ENCODE measurements at regions not wholly inside any gene's neighbourhood (a gene's known extent, or its start where the extent isn't known, plus 50 kb on each side); places are given as distances from the start of the nearest gene placed in this dataset.

DNA sequence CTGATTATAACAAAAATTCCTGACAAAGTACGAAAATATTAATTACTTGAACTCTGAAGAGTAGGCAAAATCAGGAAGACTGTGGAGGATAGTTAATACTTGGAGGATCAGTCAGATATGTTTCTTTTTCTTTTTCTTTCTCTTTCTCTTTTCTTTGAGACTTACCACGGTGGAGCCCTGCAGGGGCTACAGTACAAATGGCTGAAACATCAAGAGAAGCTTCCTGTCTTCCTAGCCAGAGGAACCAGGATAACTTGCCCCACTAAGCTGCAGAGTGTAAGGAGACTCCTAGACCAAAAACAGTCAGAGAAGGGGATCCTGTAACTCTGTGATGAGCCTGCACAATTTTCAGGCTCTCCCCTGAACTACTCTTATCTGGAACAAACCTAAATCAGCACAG lies 324.6 kb upstream of the TYRP1 start:
- TF ChIP-seq, protein P1, sequence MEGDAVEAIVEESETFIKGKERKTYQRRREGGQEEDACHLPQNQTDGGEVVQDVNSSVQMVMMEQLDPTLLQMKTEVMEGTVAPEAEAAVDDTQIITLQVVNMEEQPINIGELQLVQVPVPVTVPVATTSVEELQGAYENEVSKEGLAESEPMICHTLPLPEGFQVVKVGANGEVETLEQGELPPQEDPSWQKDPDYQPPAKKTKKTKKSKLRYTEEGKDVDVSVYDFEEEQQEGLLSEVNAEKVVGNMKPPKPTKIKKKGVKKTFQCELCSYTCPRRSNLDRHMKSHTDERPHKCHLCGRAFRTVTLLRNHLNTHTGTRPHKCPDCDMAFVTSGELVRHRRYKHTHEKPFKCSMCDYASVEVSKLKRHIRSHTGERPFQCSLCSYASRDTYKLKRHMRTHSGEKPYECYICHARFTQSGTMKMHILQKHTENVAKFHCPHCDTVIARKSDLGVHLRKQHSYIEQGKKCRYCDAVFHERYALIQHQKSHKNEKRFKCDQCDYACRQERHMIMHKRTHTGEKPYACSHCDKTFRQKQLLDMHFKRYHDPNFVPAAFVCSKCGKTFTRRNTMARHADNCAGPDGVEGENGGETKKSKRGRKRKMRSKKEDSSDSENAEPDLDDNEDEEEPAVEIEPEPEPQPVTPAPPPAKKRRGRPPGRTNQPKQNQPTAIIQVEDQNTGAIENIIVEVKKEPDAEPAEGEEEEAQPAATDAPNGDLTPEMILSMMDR (IDR thresholded peaks at IDR 0.05): no peak
- DNase-seq (ENCODE audit: low spot score): no peak
- no peak overlapping the region for H3K4me3 ChIP-seq
- H3K27ac ChIP-seq: no peak overlapping the region

- TF ChIP-seq, protein P1 (IDR thresholded peaks at IDR 0.05): no peak
- no peak overlapping the region for H3K4me3 ChIP-seq
- H3K27ac ChIP-seq: no peak overlapping the region
- no peak for DNase-seq (ENCODE audit: low spot score)
Observed at GRCh38 chr9:12391839-12392509, 301.2 kb upstream of the TYRP1 start.

GRCh38 chr9:12394105-12394504 lies 299.1 kb upstream of the TYRP1 start:
- DNase-seq (ENCODE audit: low spot score): no peak
- Histone ChIP-seq H3K4me3 (no peak overlapping the region), H3K27ac (no peak overlapping the region)
- TF ChIP-seq, protein P1 (IDR thresholded peaks at IDR 0.05): no peak

GRCh38 chr9:12403721-12404120 lies 289.5 kb upstream of the TYRP1 start:
- Histone ChIP-seq H3K27ac (no peak overlapping the region), H3K4me3 (no peak overlapping the region)
- DNase-seq (ENCODE audit: low spot score): no peak
- TF ChIP-seq, protein P1 (IDR thresholded peaks at IDR 0.05): no peak

DNA sequence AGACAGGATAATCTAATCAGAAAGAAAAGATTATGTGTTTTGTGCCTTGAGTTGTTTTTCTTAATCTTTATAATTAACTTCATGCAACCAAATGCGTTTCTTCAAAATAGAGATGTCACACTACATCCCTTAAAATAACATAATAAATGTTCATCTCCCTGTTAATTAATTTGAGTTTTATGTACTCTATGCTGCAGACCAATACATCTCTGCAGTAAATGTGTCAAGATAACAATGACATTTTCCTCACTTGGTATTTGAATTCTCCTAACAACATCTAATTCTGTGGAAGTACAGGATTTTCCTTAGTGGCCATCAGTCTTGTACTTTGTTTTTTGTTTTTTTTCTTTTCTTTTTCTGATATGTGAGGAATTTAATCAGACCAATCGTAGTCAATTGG lies 279.2 kb upstream of the TYRP1 start:
- H3K4me3 ChIP-seq: no peak overlapping the region
- TF ChIP-seq, protein P1 (IDR thresholded peaks at IDR 0.05): no peak
- no peak for DNase-seq (ENCODE audit: low spot score)
- no peak overlapping the region for H3K27ac ChIP-seq

DNA sequence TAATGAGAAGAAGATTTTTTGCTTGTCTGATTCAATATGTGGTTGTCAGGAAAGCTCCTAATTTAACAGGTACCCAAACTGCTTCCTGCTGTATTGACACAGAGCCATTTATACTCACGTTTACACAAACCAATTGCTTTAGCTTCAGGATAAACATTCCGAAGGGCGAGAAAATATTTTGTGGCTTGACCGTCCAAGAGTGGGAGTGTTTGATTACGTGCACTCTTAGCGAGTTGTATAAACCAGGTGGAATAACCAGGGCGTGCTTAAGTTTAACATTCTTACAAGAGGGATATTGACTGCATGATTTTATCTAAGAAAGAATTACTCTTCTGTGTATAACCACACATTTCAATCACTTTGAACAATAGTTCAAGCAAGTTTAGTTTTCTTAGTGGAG lies 278.7 kb upstream of the TYRP1 start:
- Histone ChIP-seq H3K4me3 (no peak overlapping the region), H3K27ac (no peak overlapping the region)
- TF ChIP-seq, protein P1 (IDR thresholded peaks at IDR 0.05): no peak
- no peak for DNase-seq (ENCODE audit: low spot score)

DNA sequence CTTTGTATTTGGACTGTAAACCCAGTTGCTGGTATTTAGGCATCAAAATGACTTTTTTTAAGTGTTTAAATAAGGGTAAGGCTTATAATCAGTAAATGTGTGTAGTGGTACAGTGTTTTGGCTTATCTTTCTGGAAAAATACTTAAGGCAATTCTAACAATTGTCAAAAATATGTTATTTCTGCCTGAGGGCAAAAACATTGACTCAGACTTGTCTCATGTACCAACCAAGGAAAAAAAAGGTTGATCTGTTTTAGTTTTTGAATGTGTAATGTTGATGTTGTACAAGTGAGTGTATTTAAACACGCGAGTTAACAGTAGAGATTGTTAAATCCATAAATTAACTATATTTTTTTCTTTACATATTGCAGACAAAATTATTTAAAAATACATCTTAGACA lies 277.8 kb upstream of the TYRP1 start:
- DNase-seq (ENCODE audit: low spot score): no peak
- TF ChIP-seq, protein P1 (IDR thresholded peaks at IDR 0.05): no peak
- Histone ChIP-seq H3K27ac (no peak overlapping the region), H3K4me3 (no peak overlapping the region)

Measured in coronary artery (tissue), 2 donors.